RWPE1 (cell line): ENCODE measurements at regions not wholly inside any gene's neighbourhood (a gene's known extent, or its start where the extent isn't known, plus 50 kb on each side); places are given as distances from the start of the nearest gene placed in this dataset.

Experiments
- CTCF ChIA-PET: fragments of 350-600 bp; sonication (Branson Sonifier 250); formaldehyde crosslinking; extraction: SDS; loops from one replicate; lab custom pipeline; 2021; lab: Yijun Ruan, JAX
- POLR2A ChIA-PET: fragments of 400-600 bp; formaldehyde crosslinking; extraction: SDS; loops from one replicate; lab custom pipeline; 2020; ENCODE audit warnings: antibody characterized with exemption; ENCODE audit not compliant: low non-redundant PET; lab: Yijun Ruan, JAX
- DNase-seq: peaks from one replicate; pipeline ENCODE4 v3.0.0; 2012; ENCODE audit warnings: low spot score
- H3K27ac ChIP-seq: fragments of 450-650 bp; 2 replicates; pipeline ENCODE4 v1.5.1; 2017
- CTCF ChIP-seq: fragments of 450-650 bp; conservative IDR thresholded peaks from 2 replicates; pipeline ENCODE4 v1.5.1; 2017; ENCODE audit warnings: low read depth, mild to moderate bottlenecking

GRCh38 chr21:17981060-17981740 lies 162.0 kb upstream of the C21orf91 start:
- CTCF ChIA-PET: interaction anchor here (0.6 to 0.7 kb wide), 2 partner anchors 23 to 205 kb away, joined by 3 read pairs; no protein-coding TSS in a partner anchor
- TF ChIP-seq CTCF: no peak
- no peak overlapping the region for H3K27ac ChIP-seq
- no peak for DNase-seq
- POLR2A ChIA-PET: no interaction called here

- no peak for DNase-seq
- POLR2A ChIA-PET: no interaction called here
Observed at GRCh38 chr21:17979763-17980162, 160.6 kb upstream of the C21orf91 start.

GRCh38 chr21:17978895-17979294 lies 159.7 kb upstream of the C21orf91 start:
- H3K27ac ChIP-seq: no peak overlapping the region
- no peak for DNase-seq
- no peak for TF ChIP-seq CTCF
- ChIA-PET POLR2A (no interaction called here), CTCF (no interaction called here)

More at GRCh38 chr21:17979763-17980162, 160.6 kb upstream of the C21orf91 start:
- CTCF ChIA-PET: no interaction called here
- TF ChIP-seq CTCF: no peak
- no peak overlapping the region for H3K27ac ChIP-seq

- H3K27ac ChIP-seq: no peak overlapping the region
- CTCF ChIA-PET: no interaction called here
- no peak for DNase-seq
- POLR2A ChIA-PET: no interaction called here
- TF ChIP-seq CTCF: no peak
Observed at GRCh38 chr21:17976691-17977090, 157.5 kb upstream of the C21orf91 start.

GRCh38 chr21:17976139-17976538 lies 157.0 kb upstream of the C21orf91 start:
- DNase-seq: no peak
- no peak overlapping the region for H3K27ac ChIP-seq
- POLR2A ChIA-PET: no interaction called here
- no peak for TF ChIP-seq CTCF
- CTCF ChIA-PET: no interaction called here

GRCh38 chr21:17967319-17967718 lies 148.2 kb upstream of the C21orf91 start:
- TF ChIP-seq CTCF: no peak
- ChIA-PET POLR2A (no interaction called here), CTCF (interaction anchor here (0.6 kb wide), 1 partner anchor 191 kb away, joined by 5 read pairs; no protein-coding TSS in a partner anchor)
- DNase-seq: no peak
- no peak overlapping the region for H3K27ac ChIP-seq
